HK-2 (cell line): ENCODE measurements at regions not wholly inside any gene's neighbourhood (a gene's known extent, or its start where the extent isn't known, plus 50 kb on each side); places are given as distances from the start of the nearest gene placed in this dataset.
"Not testable (repeated sequence)": the region's sequence is repeated elsewhere in the genome, so short reads cannot be mapped to it uniquely, and the experiment has no call there.

ENCODE experiments used
- DNase-seq: peaks from one replicate; pipeline ENCODE4 v3.0.0-alpha.2; 2018; ENCODE audit not compliant: unreplicated experiment

- not testable (repeated sequence) for DNase-seq
Measured at GRCh38 chr7:73244782-73245311, 63.8 kb downstream of the NSUN5 start.

GRCh38 chr7:73234994-73235717, 73.5 kb downstream of the NSUN5 start:
- DNase-seq: not testable (repeated sequence)

- not testable (repeated sequence) for DNase-seq
Measured at GRCh38 chr7:73225745-73226144, 82.9 kb downstream of the NSUN5 start.

- DNase-seq: not testable (repeated sequence)
Measured at GRCh38 chr7:73221724-73222123, 86.9 kb downstream of the NSUN5 start.

GRCh38 chr7:73220766-73221370, 87.8 kb downstream of the NSUN5 start:
- not testable (repeated sequence) for DNase-seq

- DNase-seq: not testable (repeated sequence)
Measured at GRCh38 chr7:73220357-73220756, 88.3 kb downstream of the NSUN5 start.

- DNase-seq: not testable (repeated sequence)
Measured at GRCh38 chr7:73218802-73219201, 89.8 kb downstream of the NSUN5 start.

GRCh38 chr7:73216046-73216675, 92.5 kb downstream of the NSUN5 start:
- not testable (repeated sequence) for DNase-seq

GRCh38 chr7:73215232-73215631, 93.4 kb downstream of the NSUN5 start:
- not testable (repeated sequence) for DNase-seq

- DNase-seq: not testable (repeated sequence)
Measured at GRCh38 chr7:73214471-73214870, 94.2 kb downstream of the NSUN5 start.

GRCh38 chr7:73213076-73213475, 95.5 kb downstream of the NSUN5 start:
- DNase-seq: not testable (repeated sequence)

- DNase-seq: not testable (repeated sequence)
Measured at GRCh38 chr7:73205594-73205993, 103.0 kb downstream of the NSUN5 start.

- not testable (repeated sequence) for DNase-seq
Measured at GRCh38 chr7:73204898-73205297, 103.7 kb downstream of the NSUN5 start.

GRCh38 chr7:73203312-73203711, 105.3 kb downstream of the NSUN5 start:
- DNase-seq: not testable (repeated sequence)

- DNase-seq: not testable (repeated sequence)
Measured at GRCh38 chr7:73201264-73201663, 107.4 kb downstream of the NSUN5 start.

- not testable (repeated sequence) for DNase-seq
Measured at GRCh38 chr7:73200518-73201099, 108.0 kb downstream of the NSUN5 start.

- not testable (repeated sequence) for DNase-seq
Measured at GRCh38 chr7:73193991-73194390, 108.2 kb upstream of the SPDYE9 start.

GRCh38 chr7:73190483-73191155, 104.8 kb upstream of the SPDYE9 start:
- not testable (repeated sequence) for DNase-seq

GRCh38 chr7:73188287-73188686, 102.4 kb upstream of the SPDYE9 start:
- DNase-seq: not testable (repeated sequence)

GRCh38 chr7:73186589-73187309, 100.9 kb upstream of the SPDYE9 start:
- DNase-seq: not testable (repeated sequence)

- not testable (repeated sequence) for DNase-seq
Measured at GRCh38 chr7:73176813-73177212, 91.0 kb upstream of the SPDYE9 start.
